H1 (cell line): ENCODE measurements at regions not wholly inside any gene's neighbourhood (a gene's known extent, or its start where the extent isn't known, plus 50 kb on each side); places are given as distances from the start of the nearest gene placed in this dataset.

Experiments used
- CTCF ChIA-PET: fragments of 300-600 bp; sonication (Branson Sonifier 250); formaldehyde crosslinking; loops from one replicate; lab custom pipeline; 2021; ENCODE audit not compliant: partially characterized antibody; lab: Charles Lee
- POLR2A ChIA-PET: fragments of 300-600 bp; sonication (Branson Sonifier 250); formaldehyde crosslinking; loops from one replicate; lab custom pipeline; 2021; ENCODE audit warnings: inconsistent platforms; ENCODE audit not compliant: partially characterized antibody; lab: Charles Lee
- DNase-seq, 2 experiments: peaks; one replicate each; pipeline versions ENCODE4 v3.0.0 to v3.0.0-alpha.2; 2010 to 2022; ENCODE audit warnings: low spot score in 2 of 2, low read depth in 1 of 2, mixed read lengths in 1 of 2
- FAIRE-seq: peaks from 2 replicates; lab custom pipeline; 2011; peaks lifted over from hg19 to GRCh38; lab: Jason Lieb, UNC
- H2AFZ ChIP-seq: 2 replicates; pipeline ENCODE4 v1.8.1; 2012; ENCODE audit warnings: low read length, inconsistent platforms
- H2AK5ac ChIP-seq: 2 replicates; pipeline ENCODE4 v1.6.1; 2013; ENCODE audit warnings: low read depth, low read length
- H2BK120ac ChIP-seq: replicated peaks from 2 replicates; pipeline ENCODE3; 2013; ENCODE audit warnings: low read depth, low read length, inconsistent platforms
- H2BK12ac ChIP-seq: 2 replicates; pipeline ENCODE4 v1.6.1; 2013; ENCODE audit warnings: low read depth, low read length
- H2BK15ac ChIP-seq: 2 replicates; pipeline ENCODE4 v1.6.1; 2013; ENCODE audit warnings: low read length
- H2BK20ac ChIP-seq: 2 replicates; pipeline ENCODE4 v1.6.1; 2013; ENCODE audit warnings: low read length
- H2BK5ac ChIP-seq: 2 replicates; pipeline ENCODE4 v1.6.1; 2013; ENCODE audit warnings: low read depth, low read length
- H3K14ac ChIP-seq: 2 replicates; pipeline ENCODE4 v1.6.1; 2013; ENCODE audit warnings: inconsistent platforms; ENCODE audit not compliant: insufficient read length
- H3K18ac ChIP-seq: 2 replicates; pipeline ENCODE4 v1.6.1; 2013; ENCODE audit warnings: low read length; ENCODE audit errors: extremely low read depth
- H3K23ac ChIP-seq: 2 replicates; pipeline ENCODE4 v1.6.1; 2013; ENCODE audit warnings: inconsistent platforms; ENCODE audit not compliant: insufficient read length
- H3K23me2 ChIP-seq: 2 replicates; pipeline ENCODE4 v1.6.1; 2013; ENCODE audit warnings: low read depth, low read length
- H3K27ac ChIP-seq: 2 replicates; pipeline ENCODE4 v1.6.1; 2011; ENCODE audit warnings: low read depth, low read length, inconsistent platforms
- H3K27me3 ChIP-seq, 4 experiments: replicated peaks in 1 of 4; 1 replicate in 1 of 4; 2 replicates in 3 of 4; pipeline versions ENCODE4 v1.6.1 to v1.8.1; 2011 to 2013; ENCODE audit warnings: low read length in 3 of 4, mild to moderate bottlenecking in 3 of 4, inconsistent platforms in 2 of 4, mixed read lengths in 2 of 4, moderate library complexity in 1 of 4; ENCODE audit not compliant: control insufficient read depth in 3 of 4, insufficient read depth in 3 of 4; ENCODE audit errors: extremely low read depth in 1 of 4
- H3K36me3 ChIP-seq, 4 experiments: 2 replicates each; pipeline versions ENCODE4 v1.6.1 to v1.8.1; 2011 to 2013; ENCODE audit warnings: mild to moderate bottlenecking in 4 of 4, low read length in 3 of 4, moderate library complexity in 2 of 4, control low read depth in 1 of 4, inconsistent platforms in 1 of 4; ENCODE audit not compliant: insufficient read depth in 4 of 4, control insufficient read depth in 2 of 4
- H3K4ac ChIP-seq: replicated peaks from 2 replicates; pipeline ENCODE3; 2013; ENCODE audit warnings: low read length, low read depth, mixed read lengths, inconsistent platforms; ENCODE audit not compliant: insufficient read length
- H3K4me1 ChIP-seq, 4 experiments: replicated peaks in 1 of 4; 1 replicate in 1 of 4; 2 replicates in 3 of 4; pipeline versions ENCODE4 v1.6.1 to v1.8.1; 2011 to 2013; ENCODE audit warnings: low read length in 3 of 4, inconsistent platforms in 2 of 4, mixed read lengths in 1 of 4; ENCODE audit not compliant: insufficient read depth in 4 of 4, control insufficient read depth in 3 of 4
- H3K4me2 ChIP-seq, 2 experiments: 2 replicates each; pipeline versions ENCODE4 v1.6.1 to v1.8.1; 2011 to 2013; ENCODE audit warnings: low read depth in 2 of 2, low read length in 2 of 2, control low read depth in 1 of 2, inconsistent platforms in 1 of 2, mild to moderate bottlenecking in 1 of 2; ENCODE audit not compliant: insufficient read depth in 1 of 2
- H3K4me3 ChIP-seq, 4 experiments: fragments of 200-600, 300-600 bp in 1 of 4; sonication (generic), shearing (Covaris generic), sonication (Bioruptor Twin) in 1 of 4; 2 replicates each; pipeline versions ENCODE4 v1.5.1 to v1.8.1; 2011 to 2016; ENCODE audit warnings: low read length in 4 of 4, low read depth in 3 of 4, control low read depth in 2 of 4, inconsistent platforms in 2 of 4, mild to moderate bottlenecking in 2 of 4, mixed read lengths in 1 of 4, moderate library complexity in 1 of 4; ENCODE audit not compliant: insufficient read depth in 2 of 4; ENCODE audit errors: extremely low read depth in 1 of 4
- H3K56ac ChIP-seq: replicated peaks from 2 replicates; pipeline ENCODE3; 2013; ENCODE audit warnings: low read depth, mild to moderate bottlenecking, mixed read lengths, low read length, inconsistent platforms; ENCODE audit not compliant: insufficient read length
- H3K79me1 ChIP-seq: 2 replicates; pipeline ENCODE4 v1.6.1; 2013; ENCODE audit warnings: low read depth, low read length, control low read depth
- H3K79me2 ChIP-seq, 2 experiments: 2 replicates each; pipeline versions ENCODE4 v1.6.1 to v1.8.1; 2012 to 2013; ENCODE audit warnings: low read length in 2 of 2, mild to moderate bottlenecking in 2 of 2, inconsistent platforms in 1 of 2; ENCODE audit not compliant: insufficient read depth in 2 of 2, control insufficient read depth in 1 of 2
- H3K9ac ChIP-seq, 4 experiments: replicated peaks in 1 of 4; 1 replicate in 1 of 4; 2 replicates in 3 of 4; pipeline versions ENCODE4 v1.6.1 to v1.8.1; 2011 to 2013; ENCODE audit warnings: low read depth in 3 of 4, low read length in 3 of 4, control low read depth in 2 of 4, mild to moderate bottlenecking in 2 of 4, moderate library complexity in 2 of 4, inconsistent platforms in 1 of 4; ENCODE audit errors: extremely low read depth in 1 of 4
- H3K9me3 ChIP-seq, 2 experiments: 2 replicates each; pipeline versions ENCODE4 v1.6.1 to v1.8.1; 2012 to 2013; ENCODE audit warnings: mild to moderate bottlenecking in 2 of 2, moderate library complexity in 2 of 2, control low read depth in 1 of 2, inconsistent platforms in 1 of 2, low read depth in 1 of 2, low read length in 1 of 2, mixed read lengths in 1 of 2; ENCODE audit not compliant: insufficient read depth in 2 of 2
- H4K20me1 ChIP-seq, 2 experiments: replicated peaks in 1 of 2; 2 replicates each; pipeline versions ENCODE3 to v1.8.1; 2011 to 2013; ENCODE audit warnings: inconsistent platforms in 2 of 2, low read length in 2 of 2, mild to moderate bottlenecking in 1 of 2; ENCODE audit not compliant: insufficient read depth in 2 of 2, control insufficient read depth in 1 of 2
- H4K5ac ChIP-seq: 2 replicates; pipeline ENCODE4 v1.6.1; 2013; ENCODE audit warnings: low read length, low read depth, mixed read lengths, inconsistent platforms; ENCODE audit not compliant: insufficient read length
- H4K8ac ChIP-seq: 2 replicates; pipeline ENCODE4 v1.8.0; 2013; ENCODE audit warnings: mild to moderate bottlenecking, moderate library complexity, low read length, inconsistent platforms; ENCODE audit not compliant: insufficient read depth; ENCODE audit errors: extremely low read depth
- H4K91ac ChIP-seq: replicated peaks from 2 replicates; pipeline ENCODE3; 2013; ENCODE audit warnings: low read length, mixed read lengths, inconsistent platforms; ENCODE audit not compliant: insufficient read length
- CHD1 ChIP-seq: IDR thresholded peaks from 2 replicates; pipeline ENCODE4 v1.6.1; 2012; ENCODE audit warnings: low read depth, low read length, improper control_type of control experiment
- WGBS, 2 experiments: shearing (Covaris generic) in 1 of 2; methylation state at CpG; one replicate each; pipeline versions ENCODE4 v1.1.6 to v1.1.7; 2013 to 2015; ENCODE audit warnings: low lambda C conversion rate in 2 of 2, mixed read lengths in 2 of 2, inconsistent platforms in 1 of 2, low coverage in 1 of 2, missing lambda C conversion rate in 1 of 2; ENCODE audit not compliant: insufficient replicate concordance in 2 of 2, insufficient coverage in 1 of 2, insufficient read length in 1 of 2; ENCODE audit errors: extremely low coverage in 1 of 2, missing lambda C conversion rate in 1 of 2; 5-methylcytosine and 5-hydroxymethylcytosine counted together

- 84% methylated on average over 3 of the region's 3 CpGs; no CpG with 5 or more reads in 1 of the 2 experiments for WGBS, 2 experiments
- Histone ChIP-seq H2AK5ac (no peak overlapping the region), H3K4ac (no peak overlapping the region), H4K8ac (no peak overlapping the region), H4K5ac (no peak overlapping the region), H3K4me1 (peaks cover 0 to 4% (median 0%) of the 10 kb centered on the region in 4 experiments; a peak in 1 of 7 replicates), H3K14ac (no peak overlapping the region), H3K23ac (no peak overlapping the region), H3K9ac (no peak overlapping the region), H4K20me1 (no peaks in the 10 kb centered on the region), H3K36me3 (no peaks in the 10 kb centered on the region), H2BK120ac (no peak overlapping the region), H3K79me2 (no peaks in the 10 kb centered on the region), H3K4me3 (no peak overlapping the region), H3K27ac (no peak overlapping the region), H3K56ac (no peak overlapping the region), H4K91ac (no peak overlapping the region), H2BK15ac (no peak overlapping the region), H3K18ac (no peak overlapping the region), H3K27me3 (no peaks in the 10 kb centered on the region), H3K4me2 (no peak overlapping the region), H3K9me3 (peaks cover 0 to 3% of the 10 kb centered on the region in 2 experiments; a peak in 1 of 4 replicates), H2BK5ac (no peak overlapping the region), H3K79me1 (no peaks in the 10 kb centered on the region), H2BK12ac (no peak overlapping the region), H2BK20ac (no peak overlapping the region), H3K23me2 (no peaks in the 10 kb centered on the region), H2AFZ (no peak overlapping the region)
- FAIRE-seq (no peak), DNase-seq (no peak)
- CTCF ChIA-PET = interaction anchor here (0.8 kb wide), 1 partner anchor 187 kb away, joined by 3 read pairs; no protein-coding TSS in a partner anchor
- POLR2A ChIA-PET = no interaction called here
- TF ChIP-seq CHD1 = no peak
Observed at GRCh38 chr14:23723911-23724310, 87.7 kb downstream of the DHRS2 start.
